D721Med (cell line): ENCODE measurements at regions not wholly inside any gene's neighbourhood (a gene's known extent, or its start where the extent isn't known, plus 50 kb on each side); places are given as distances from the start of the nearest gene placed in this dataset.

ENCODE experiments used
- DNase-seq: peaks from one replicate; pipeline ENCODE4 v3.0.0; 2011; ENCODE audit warnings: low spot score; ENCODE audit not compliant: insufficient read length
- FAIRE-seq: peaks from 2 replicates; lab custom pipeline; 2011; peaks lifted over from hg19 to GRCh38; lab: Jason Lieb, UNC
- TF ChIP-seq, protein P1 (sequence below): IDR thresholded peaks from 2 replicates; pipeline ENCODE4 v1.5.1; 2012; ENCODE audit warnings: mild to moderate bottlenecking, control low read depth; ENCODE audit not compliant: insufficient read depth; ENCODE audit errors: missing control alignments

DNA sequence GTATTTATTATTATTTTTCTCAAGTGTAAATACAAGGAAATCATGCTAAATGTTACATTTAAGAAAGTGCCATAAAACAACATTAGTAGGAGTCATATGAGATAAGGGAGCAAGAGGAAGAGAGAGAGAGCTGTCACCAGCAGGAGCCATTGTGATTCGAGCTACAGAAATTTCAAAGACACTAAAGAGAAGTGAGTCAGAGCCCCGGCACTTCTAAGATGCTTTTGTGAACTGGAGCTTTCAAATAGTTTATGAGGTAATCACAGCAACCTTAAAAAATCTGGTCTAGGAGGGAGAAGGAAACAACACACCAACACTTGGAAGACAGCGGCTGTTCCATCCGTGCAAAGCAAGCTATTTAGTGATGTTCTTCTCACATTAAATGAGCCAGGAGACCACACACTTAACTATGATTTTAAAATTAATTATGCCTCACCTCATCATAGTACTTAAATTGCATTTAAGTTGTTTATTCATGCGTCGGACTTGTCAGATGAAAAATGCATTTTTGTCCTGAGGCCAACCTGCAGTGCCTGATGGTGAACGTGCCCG lies 382.7 kb upstream of the SALL3 start:
- FAIRE-seq = no peak
- TF ChIP-seq, protein P1, sequence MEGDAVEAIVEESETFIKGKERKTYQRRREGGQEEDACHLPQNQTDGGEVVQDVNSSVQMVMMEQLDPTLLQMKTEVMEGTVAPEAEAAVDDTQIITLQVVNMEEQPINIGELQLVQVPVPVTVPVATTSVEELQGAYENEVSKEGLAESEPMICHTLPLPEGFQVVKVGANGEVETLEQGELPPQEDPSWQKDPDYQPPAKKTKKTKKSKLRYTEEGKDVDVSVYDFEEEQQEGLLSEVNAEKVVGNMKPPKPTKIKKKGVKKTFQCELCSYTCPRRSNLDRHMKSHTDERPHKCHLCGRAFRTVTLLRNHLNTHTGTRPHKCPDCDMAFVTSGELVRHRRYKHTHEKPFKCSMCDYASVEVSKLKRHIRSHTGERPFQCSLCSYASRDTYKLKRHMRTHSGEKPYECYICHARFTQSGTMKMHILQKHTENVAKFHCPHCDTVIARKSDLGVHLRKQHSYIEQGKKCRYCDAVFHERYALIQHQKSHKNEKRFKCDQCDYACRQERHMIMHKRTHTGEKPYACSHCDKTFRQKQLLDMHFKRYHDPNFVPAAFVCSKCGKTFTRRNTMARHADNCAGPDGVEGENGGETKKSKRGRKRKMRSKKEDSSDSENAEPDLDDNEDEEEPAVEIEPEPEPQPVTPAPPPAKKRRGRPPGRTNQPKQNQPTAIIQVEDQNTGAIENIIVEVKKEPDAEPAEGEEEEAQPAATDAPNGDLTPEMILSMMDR = no peak
- DNase-seq = no peak

DNA sequence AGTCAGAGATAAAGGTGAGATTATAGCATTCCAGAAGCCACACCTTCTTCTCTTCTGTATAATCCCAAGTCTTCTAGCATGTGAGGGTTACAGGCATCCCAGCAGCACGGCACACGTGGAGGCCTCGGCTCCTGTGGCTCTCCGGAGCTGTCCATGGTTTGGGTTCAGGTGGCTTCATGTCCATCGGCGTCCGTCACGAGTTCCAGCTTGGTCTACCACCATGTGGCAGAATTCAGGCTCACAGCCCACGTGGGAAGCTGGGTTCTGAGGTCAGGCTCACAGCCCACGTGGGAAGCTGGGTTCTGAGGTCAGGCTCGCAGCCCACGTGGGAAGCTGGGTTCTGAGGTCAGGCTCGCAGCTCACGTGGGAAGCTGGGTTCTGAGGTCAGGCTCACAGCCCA lies 378.3 kb upstream of the SALL3 start:
- TF ChIP-seq, protein P1 = no peak
- DNase-seq = no peak
- no peak for FAIRE-seq

DNA sequence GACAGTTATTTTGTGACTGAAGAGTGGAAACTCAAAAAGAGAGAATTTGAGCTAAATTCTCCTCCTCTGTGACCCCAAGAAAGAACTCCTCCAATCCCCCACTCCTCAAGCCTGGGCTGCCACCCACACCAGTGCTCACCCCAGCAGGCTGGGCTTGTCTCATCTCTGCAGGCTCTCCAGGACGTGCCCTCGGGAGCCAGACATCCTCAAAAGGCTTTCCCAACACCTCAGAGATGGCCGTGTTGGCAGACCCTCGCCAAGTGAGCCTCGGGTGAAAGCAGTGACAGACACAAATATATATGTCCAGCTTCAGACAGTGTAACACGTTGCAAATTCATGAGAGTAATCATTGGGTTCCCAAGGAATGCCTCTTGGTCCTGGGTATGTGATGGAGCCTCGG lies 377.7 kb upstream of the SALL3 start:
- no peak for FAIRE-seq
- TF ChIP-seq, protein P1 = no peak
- no peak for DNase-seq

DNA sequence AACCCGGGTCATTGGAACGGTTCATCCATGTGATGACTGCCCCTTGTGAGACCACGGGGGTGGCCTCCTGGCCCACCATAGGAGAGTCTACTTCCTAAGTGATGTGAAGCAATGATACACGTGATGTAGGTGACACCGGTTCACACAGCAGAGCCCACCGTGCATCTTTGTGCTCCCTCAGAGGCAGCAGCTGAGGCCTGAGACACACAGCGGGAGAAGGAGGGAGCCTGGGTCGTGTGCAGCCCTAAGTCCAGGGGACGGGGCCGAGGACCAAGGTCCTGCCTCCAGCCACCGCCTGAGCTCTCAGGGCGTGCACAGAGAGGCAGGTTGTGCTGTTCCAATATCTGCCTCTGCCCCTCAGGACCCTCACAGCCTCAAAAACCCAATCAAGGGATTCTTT lies 377.2 kb upstream of the SALL3 start:
- DNase-seq = no peak
- TF ChIP-seq, protein P1 = no peak
- no peak for FAIRE-seq

DNA sequence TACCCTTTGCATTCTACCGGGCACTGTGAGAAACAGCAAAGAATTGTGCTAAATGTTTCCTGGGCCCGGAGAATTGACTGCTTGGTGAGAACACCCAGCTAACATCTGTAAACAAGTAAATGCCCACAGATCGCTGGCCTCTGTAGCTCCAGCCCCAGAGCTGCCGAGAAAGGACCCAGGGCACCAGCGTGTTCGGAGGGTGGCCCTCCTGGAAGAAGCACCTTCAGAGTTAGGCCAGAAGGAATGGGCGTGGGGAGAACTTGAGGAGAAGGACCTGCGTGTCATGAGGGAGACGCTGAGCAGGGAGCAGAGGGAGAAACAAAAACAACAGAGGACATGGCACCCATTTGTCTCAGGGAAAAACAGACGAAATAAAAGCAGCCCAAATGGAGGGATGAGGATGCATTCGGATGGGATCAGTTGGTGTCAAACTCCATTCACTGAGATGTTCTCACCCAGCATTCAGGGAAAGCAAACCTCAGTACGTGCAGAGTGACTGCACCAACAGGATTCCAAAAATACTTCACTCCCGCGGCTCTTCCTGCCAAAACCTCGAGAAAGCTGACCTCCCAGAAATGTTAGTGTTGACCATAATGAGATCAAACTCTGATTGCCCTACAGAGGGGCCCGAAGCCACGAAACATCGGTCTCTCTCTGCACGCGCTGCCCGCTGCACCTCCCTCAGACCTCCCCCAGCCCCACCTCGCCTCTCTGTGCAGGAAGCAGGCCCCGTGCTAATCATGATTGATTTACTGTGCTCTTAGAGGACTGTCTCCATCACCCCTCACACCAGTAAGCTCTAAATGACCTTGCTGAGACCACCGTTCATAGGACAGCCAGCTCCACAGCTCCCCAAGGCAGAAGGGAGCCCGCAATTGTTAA lies 376.3 kb upstream of the SALL3 start:
- TF ChIP-seq, protein P1 = no peak
- DNase-seq (no peak), FAIRE-seq (no peak)

DNA sequence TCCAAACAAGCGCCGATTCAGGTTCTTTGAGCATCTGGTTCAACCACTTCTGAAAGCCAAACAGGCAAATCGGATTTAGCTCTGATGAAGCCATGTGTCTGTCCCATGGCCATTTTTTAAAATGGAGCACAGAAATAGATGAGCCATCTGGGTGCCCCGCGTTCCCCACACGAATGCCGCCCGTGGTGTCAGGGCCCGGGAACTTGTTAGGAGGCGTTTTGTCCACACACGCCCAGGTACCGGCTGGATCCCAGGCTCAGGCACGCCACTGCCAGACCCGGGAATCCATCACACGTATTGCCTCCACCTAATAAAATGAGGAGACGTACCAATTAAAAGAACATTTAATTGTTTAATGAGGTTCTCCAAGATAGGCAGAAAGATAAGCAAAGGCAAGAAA lies 374.4 kb upstream of the SALL3 start:
- DNase-seq (no peak), FAIRE-seq (no peak)
- TF ChIP-seq, protein P1 = no peak

DNA sequence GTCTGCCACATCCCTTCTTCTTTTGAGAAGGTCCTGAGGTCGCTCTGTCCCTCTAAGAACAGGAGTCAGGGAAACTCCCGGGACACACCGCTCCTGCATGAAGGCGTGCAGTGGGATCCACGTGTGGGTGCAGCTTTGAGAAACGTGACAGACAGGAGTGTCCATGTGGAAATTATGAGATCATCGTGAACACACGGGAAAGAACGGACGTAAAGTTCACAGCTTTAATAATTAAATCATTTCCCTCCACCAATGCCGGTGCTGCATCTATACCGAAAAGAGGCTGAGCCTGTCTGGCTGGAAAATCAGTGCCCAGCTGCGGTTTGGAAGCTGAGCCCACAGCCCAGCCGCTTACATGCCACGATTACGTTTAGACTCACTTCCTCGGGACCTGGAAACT lies 372.4 kb upstream of the SALL3 start:
- no peak for DNase-seq
- no peak for FAIRE-seq
- TF ChIP-seq, protein P1 = no peak
